ENCODE measurements at regions not wholly inside any gene's neighbourhood (a gene's known extent, or its start where the extent isn't known, plus 50 kb on each side); places are given as distances from the start of the nearest gene placed in this dataset.

DNA sequence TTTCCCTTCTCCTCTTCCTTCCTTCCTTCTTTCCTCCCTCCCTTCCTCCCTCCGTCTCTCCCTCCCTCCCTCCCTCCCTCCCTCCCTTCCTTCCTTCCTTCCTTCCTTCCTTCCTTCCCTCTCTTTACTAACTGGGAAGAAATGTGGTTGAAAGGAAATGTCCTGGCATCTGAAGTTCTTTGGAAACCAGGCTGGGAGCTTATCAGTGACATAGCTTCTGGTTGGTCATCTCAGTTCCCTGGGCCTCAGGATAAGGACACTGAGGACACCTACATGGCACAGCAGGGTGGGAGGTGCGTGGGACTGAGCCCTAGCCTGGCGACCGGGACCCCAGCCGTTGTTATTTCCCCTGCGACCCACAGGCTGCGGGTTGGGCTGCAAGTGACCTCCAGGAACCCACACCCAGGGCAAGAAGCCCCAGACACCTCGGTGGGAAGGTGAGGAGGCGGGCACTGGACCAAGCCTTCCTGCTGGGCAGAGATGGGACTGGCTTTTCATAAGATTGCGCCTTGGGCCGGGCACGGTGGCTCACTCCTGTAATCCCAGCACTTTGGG lies 1486.5 kb downstream of the TBC1D22A start:
- no peak for TF ChIP-seq EZH2phosphoT487 (IDR thresholded peaks at IDR 0.05; ENCODE audit: insufficient read depth, low read depth)

DNA sequence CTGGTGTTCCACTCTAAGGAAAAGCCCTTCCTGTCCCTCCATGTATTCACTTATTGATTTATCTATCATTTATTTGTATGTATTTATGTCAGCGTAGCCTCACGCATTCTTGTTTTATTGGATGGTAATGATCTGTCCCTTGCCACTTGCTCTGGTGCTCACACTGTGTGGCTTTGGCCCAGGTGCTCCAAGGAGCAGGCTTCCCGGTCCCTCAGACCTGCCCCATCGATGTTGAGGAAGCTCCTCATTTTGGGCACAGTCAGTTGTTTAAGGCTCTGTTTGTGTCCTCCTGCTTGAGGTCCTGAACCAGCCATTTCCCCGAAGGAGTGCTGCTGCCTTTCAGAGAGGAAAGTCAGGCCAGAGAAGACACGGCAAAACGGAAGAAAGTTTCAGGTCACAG lies 1485.4 kb downstream of the TBC1D22A start:
- no peak overlapping the region for H2AFZ ChIP-seq
- H3K9ac ChIP-seq = no peak overlapping the region
- TF ChIP-seq EZH2phosphoT487 (IDR thresholded peaks at IDR 0.05; ENCODE audit: insufficient read depth, low read depth) = no peak
- TF ChIP-seq EZH2 (IDR thresholded peaks at IDR 0.05; ENCODE audit: insufficient read depth, poor library complexity, severe bottlenecking) = no peak
- H3K4me2 ChIP-seq (ENCODE audit: unreplicated experiment) = no peak overlapping the region
- H3F3A ChIP-seq (ENCODE audit: insufficient read depth) = no peaks in the 10 kb centered on the region
- no peaks in the 10 kb centered on the region for H3K9me2 ChIP-seq (ENCODE audit: insufficient read depth)
- in situ Hi-C loops (cut with MboI) = no loop called here
- H3K36me3 ChIP-seq (ENCODE audit: low read depth) = no peaks in the 10 kb centered on the region
- H3K79me2 ChIP-seq (ENCODE audit: insufficient read depth) = no peaks in the 10 kb centered on the region
- no peak overlapping the region for H3K4me3 ChIP-seq
- no peak for DNase-seq
- no peaks in the 10 kb centered on the region for H3K4me1 ChIP-seq (ENCODE audit: insufficient read depth)
- WGBS, 2 experiments (ENCODE audit: low coverage in 1 of 2, low lambda C conversion rate in 2 of 2, missing lambda C conversion rate in 2 of 2) = 65 to 67% methylated on average over 7 of the region's 7 CpGs
- no peak overlapping the region for H3K27ac ChIP-seq
- H4K20me1 ChIP-seq (ENCODE audit: insufficient read depth) = no peaks in the 10 kb centered on the region
- no peaks in the 10 kb centered on the region for H3K9me3 ChIP-seq (ENCODE audit: low read depth)
- no peaks in the 10 kb centered on the region for H3K27me3 ChIP-seq (replicated peaks; ENCODE audit: insufficient read depth)

More for the DNA sequence above, 1486.5 kb downstream of the TBC1D22A start:
- no peaks in the 10 kb centered on the region for H3K36me3 ChIP-seq (ENCODE audit: low read depth)
- no peaks in the 10 kb centered on the region for H3K9me2 ChIP-seq (ENCODE audit: insufficient read depth)
- no peaks in the 10 kb centered on the region for H3K27me3 ChIP-seq (replicated peaks; ENCODE audit: insufficient read depth)
- no peaks in the 10 kb centered on the region for H4K20me1 ChIP-seq (ENCODE audit: insufficient read depth)
- no peak overlapping the region for H2AFZ ChIP-seq
- no peak overlapping the region for H3K27ac ChIP-seq
- no peaks in the 10 kb centered on the region for H3K9me3 ChIP-seq (ENCODE audit: low read depth)
- no peaks in the 10 kb centered on the region for H3F3A ChIP-seq (ENCODE audit: insufficient read depth)
- no peak overlapping the region for H3K9ac ChIP-seq
- no peak for DNase-seq
- H3K4me2 ChIP-seq (ENCODE audit: unreplicated experiment) = no peak overlapping the region
- no peak overlapping the region for H3K4me3 ChIP-seq
- H3K79me2 ChIP-seq (ENCODE audit: insufficient read depth) = no peaks in the 10 kb centered on the region
- in situ Hi-C loops (cut with MboI) = no loop called here
- H3K4me1 ChIP-seq (ENCODE audit: insufficient read depth) = no peaks in the 10 kb centered on the region
- 26% methylated on average over 10 of the region's 12 CpGs for WGBS, 2 experiments (ENCODE audit: low coverage in 1 of 2, low lambda C conversion rate in 2 of 2, missing lambda C conversion rate in 2 of 2)

DNA sequence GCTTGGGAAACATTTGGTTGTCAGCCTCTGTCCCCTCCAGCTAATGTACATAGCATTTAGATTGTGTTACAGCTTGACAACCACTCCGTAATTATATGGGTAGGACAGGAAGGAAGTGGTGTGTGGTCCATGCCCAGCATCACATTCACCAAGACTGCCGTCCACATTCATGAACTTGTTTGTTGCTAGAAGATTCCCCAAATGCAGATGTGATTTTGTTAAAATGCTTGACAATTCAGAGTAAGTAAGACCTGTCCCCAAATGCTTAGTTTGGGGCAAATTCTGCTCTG lies 1482.7 kb downstream of the TBC1D22A start:
- H3K9me3 ChIP-seq (ENCODE audit: low read depth) = no peaks in the 10 kb centered on the region
- TF ChIP-seq EZH2phosphoT487 (IDR thresholded peaks at IDR 0.05; ENCODE audit: insufficient read depth, low read depth) = no peak
- TF ChIP-seq EZH2 (IDR thresholded peaks at IDR 0.05; ENCODE audit: insufficient read depth, poor library complexity, severe bottlenecking) = no peak
- in situ Hi-C loops (cut with MboI) = no loop called here
- no peaks in the 10 kb centered on the region for H3F3A ChIP-seq (ENCODE audit: insufficient read depth)
- H4K20me1 ChIP-seq (ENCODE audit: insufficient read depth) = no peaks in the 10 kb centered on the region
- no peak overlapping the region for H3K4me3 ChIP-seq
- H3K4me1 ChIP-seq (ENCODE audit: insufficient read depth) = no peaks in the 10 kb centered on the region
- no peaks in the 10 kb centered on the region for H3K27me3 ChIP-seq (replicated peaks; ENCODE audit: insufficient read depth)
- no peaks in the 10 kb centered on the region for H3K79me2 ChIP-seq (ENCODE audit: insufficient read depth)
- H2AFZ ChIP-seq = no peak overlapping the region
- no peak overlapping the region for H3K9ac ChIP-seq
- DNase-seq = no peak
- no peak overlapping the region for H3K27ac ChIP-seq
- 44 to 48% methylated on average over 2 of the region's 2 CpGs for WGBS, 2 experiments (ENCODE audit: low coverage in 1 of 2, low lambda C conversion rate in 2 of 2, missing lambda C conversion rate in 2 of 2)
- H3K9me2 ChIP-seq (ENCODE audit: insufficient read depth) = no peaks in the 10 kb centered on the region
- no peaks in the 10 kb centered on the region for H3K36me3 ChIP-seq (ENCODE audit: low read depth)
- H3K4me2 ChIP-seq (ENCODE audit: unreplicated experiment) = no peak overlapping the region

DNA sequence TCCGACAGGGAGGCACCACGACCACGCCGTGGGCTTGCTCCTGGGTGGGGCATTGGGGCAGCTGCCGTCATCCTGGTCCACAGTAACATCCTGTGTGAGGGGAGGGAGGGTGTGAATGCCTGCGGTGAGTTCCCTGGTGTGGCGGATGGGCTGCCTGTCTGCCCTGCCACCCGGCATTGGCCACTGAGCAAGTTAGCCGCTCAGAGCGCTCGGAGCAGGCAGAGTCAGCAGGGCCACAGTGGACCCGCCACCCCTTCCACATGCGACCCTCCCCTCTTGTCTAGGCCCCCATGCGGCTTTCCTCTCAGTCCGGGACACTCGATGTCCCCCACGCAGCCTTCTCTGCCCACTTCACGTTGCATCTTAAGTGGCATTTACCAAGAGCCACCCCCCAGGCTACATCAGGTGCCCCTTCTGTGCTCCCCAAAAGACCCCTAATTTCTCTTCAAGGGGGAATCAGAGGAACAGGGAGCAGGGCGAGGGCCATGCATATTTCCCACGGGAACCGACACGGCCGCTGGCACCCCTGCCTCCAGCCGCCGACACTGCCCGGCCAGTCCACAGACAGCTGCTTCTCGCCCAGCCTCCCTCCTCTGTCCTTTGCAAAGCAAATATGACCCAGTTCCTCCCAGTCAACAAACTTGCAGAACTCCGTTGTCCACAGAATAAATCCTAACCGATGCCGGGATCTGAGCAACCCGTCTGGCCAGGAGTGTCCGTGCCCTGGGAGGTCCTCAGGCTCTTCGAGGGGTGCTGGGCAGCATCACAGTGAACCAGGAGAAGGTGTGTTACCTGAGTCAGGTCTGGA lies 1482.1 kb downstream of the TBC1D22A start:
- no peaks in the 10 kb centered on the region for H3K9me2 ChIP-seq (ENCODE audit: insufficient read depth)
- no peaks in the 10 kb centered on the region for H3K4me1 ChIP-seq (ENCODE audit: insufficient read depth)
- 52 to 54% methylated on average over 26 to 30 of the region's 33 CpGs for WGBS, 2 experiments (ENCODE audit: low coverage in 1 of 2, low lambda C conversion rate in 2 of 2, missing lambda C conversion rate in 2 of 2)
- no peaks in the 10 kb centered on the region for H3K36me3 ChIP-seq (ENCODE audit: low read depth)
- no peaks in the 10 kb centered on the region for H3K27me3 ChIP-seq (replicated peaks; ENCODE audit: insufficient read depth)
- H4K20me1 ChIP-seq (ENCODE audit: insufficient read depth) = no peaks in the 10 kb centered on the region
- H3F3A ChIP-seq (ENCODE audit: insufficient read depth) = no peaks in the 10 kb centered on the region
- no peak overlapping the region for H3K27ac ChIP-seq
- H3K4me2 ChIP-seq (ENCODE audit: unreplicated experiment) = no peak overlapping the region
- H3K9ac ChIP-seq = no peak overlapping the region
- no peak overlapping the region for H3K4me3 ChIP-seq
- in situ Hi-C loops (cut with MboI) = no loop called here
- no peaks in the 10 kb centered on the region for H3K79me2 ChIP-seq (ENCODE audit: insufficient read depth)
- H3K9me3 ChIP-seq (ENCODE audit: low read depth) = no peaks in the 10 kb centered on the region
- DNase-seq = no peak
- H2AFZ ChIP-seq = no peak overlapping the region
- TF ChIP-seq EZH2phosphoT487 (IDR thresholded peaks at IDR 0.05; ENCODE audit: insufficient read depth, low read depth) = no peak
